ENCODE measurements at regions not wholly inside any gene's neighbourhood (a gene's known extent, or its start where the extent isn't known, plus 50 kb on each side); places are given as distances from the start of the nearest gene placed in this dataset.

DNA sequence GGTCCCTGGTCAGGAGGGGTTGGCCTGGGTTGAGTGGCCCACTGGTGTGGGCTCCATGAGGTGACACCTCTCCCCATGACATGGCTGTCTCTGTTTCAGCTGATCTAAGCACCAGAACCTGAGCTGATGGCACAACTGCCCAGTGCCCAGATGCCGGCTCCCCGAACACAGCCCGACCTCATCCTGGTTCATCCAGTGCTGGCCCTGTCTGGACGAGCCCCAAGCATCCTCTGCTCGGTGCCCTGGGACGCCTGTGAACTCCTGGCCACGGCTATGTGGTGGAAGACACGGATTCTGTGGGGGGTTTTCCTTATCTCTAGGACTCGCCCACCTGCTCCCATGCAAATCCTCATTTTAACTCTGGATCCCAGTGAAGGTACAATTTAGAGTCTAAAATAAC, 389.2 kb downstream of the SHANK2 start:
- TF ChIP-seq, protein P1, sequence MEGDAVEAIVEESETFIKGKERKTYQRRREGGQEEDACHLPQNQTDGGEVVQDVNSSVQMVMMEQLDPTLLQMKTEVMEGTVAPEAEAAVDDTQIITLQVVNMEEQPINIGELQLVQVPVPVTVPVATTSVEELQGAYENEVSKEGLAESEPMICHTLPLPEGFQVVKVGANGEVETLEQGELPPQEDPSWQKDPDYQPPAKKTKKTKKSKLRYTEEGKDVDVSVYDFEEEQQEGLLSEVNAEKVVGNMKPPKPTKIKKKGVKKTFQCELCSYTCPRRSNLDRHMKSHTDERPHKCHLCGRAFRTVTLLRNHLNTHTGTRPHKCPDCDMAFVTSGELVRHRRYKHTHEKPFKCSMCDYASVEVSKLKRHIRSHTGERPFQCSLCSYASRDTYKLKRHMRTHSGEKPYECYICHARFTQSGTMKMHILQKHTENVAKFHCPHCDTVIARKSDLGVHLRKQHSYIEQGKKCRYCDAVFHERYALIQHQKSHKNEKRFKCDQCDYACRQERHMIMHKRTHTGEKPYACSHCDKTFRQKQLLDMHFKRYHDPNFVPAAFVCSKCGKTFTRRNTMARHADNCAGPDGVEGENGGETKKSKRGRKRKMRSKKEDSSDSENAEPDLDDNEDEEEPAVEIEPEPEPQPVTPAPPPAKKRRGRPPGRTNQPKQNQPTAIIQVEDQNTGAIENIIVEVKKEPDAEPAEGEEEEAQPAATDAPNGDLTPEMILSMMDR (IDR thresholded peaks at IDR 0.05): no peak
- TF ChIP-seq POLR2A (IDR thresholded peaks at IDR 0.05): no peak
